ENCODE measurements at regions not wholly inside any gene's neighbourhood (a gene's known extent, or its start where the extent isn't known, plus 50 kb on each side); places are given as distances from the start of the nearest gene placed in this dataset.

DNA sequence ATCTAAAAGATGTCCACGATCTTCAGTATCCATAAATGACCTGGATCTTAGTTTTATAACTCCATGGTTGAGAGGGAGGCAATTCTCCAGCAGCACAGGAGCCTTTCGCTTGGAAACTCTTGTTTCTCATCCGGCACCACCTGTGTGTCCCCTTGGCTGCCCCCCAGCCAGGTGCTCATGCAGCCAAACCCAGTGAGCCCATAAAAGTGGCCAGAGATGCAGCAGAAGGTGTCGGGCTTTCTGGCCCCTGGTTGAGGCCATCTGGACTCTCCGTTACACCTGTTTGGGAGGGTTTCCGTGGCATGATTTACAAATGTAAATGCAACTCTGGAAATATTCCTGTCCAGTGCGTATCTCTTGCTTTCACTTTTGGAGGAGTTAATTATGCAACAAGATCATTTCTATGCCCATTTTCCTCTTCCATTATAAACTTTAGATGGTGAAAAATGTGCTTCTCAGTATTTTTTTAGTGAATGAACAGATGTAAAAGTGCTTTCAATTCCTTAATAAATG is 291.1 kb downstream of the DIO2 start:
- TF ChIP-seq EZH2phosphoT487 (IDR thresholded peaks at IDR 0.05) (no peak), EZH2 (IDR thresholded peaks at IDR 0.05) (no peak)
- TF ChIP-seq, protein P1, sequence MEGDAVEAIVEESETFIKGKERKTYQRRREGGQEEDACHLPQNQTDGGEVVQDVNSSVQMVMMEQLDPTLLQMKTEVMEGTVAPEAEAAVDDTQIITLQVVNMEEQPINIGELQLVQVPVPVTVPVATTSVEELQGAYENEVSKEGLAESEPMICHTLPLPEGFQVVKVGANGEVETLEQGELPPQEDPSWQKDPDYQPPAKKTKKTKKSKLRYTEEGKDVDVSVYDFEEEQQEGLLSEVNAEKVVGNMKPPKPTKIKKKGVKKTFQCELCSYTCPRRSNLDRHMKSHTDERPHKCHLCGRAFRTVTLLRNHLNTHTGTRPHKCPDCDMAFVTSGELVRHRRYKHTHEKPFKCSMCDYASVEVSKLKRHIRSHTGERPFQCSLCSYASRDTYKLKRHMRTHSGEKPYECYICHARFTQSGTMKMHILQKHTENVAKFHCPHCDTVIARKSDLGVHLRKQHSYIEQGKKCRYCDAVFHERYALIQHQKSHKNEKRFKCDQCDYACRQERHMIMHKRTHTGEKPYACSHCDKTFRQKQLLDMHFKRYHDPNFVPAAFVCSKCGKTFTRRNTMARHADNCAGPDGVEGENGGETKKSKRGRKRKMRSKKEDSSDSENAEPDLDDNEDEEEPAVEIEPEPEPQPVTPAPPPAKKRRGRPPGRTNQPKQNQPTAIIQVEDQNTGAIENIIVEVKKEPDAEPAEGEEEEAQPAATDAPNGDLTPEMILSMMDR (IDR thresholded peaks at IDR 0.05), result no peak
